ENCODE measurements at regions not wholly inside any gene's neighbourhood (a gene's known extent, or its start where the extent isn't known, plus 50 kb on each side); places are given as distances from the start of the nearest gene placed in this dataset.

DNA sequence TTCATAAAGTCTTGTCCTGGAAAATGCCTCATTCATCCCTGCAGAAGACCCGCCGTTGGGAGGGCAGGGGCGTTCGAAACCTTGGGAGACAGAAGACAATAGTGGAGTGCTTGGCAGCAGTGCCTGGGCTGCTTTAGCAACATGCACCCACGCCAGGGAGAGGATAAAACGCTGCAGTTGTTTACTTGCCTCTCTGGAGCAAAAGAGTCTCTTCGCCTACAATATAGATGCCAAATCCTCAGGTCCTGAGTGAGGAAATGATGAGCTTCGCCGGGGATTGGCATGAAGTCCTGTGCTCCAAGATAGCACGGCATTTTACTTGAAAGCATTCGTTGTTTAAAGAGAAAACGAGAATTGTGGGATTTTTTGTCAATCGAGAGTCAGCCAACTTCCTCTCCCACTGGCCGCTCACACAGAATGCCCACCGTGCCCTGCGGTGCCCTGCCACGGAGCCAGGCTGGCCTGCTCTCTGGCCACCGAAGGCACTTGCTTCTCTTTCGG, 152.5 kb upstream of the POU3F3 start:
- Histone ChIP-seq H3K36me3 (ENCODE audit: control insufficient read depth in 2 of 2, extremely low read depth in 1 of 2, insufficient read depth in 1 of 2, low read length in 1 of 2) (no peaks in the 10 kb centered on the region), H3K4me1 (ENCODE audit: control insufficient read depth in 1 of 2, extremely low read depth in 1 of 2, insufficient read depth in 2 of 2, low read length in 2 of 2) (no peaks in the 10 kb centered on the region), H3K27me3 (replicated peaks in 1 of 2; ENCODE audit: control insufficient read depth in 2 of 2, extremely low read depth in 1 of 2, insufficient read depth in 2 of 2, low read length in 1 of 2) (no peaks in the 10 kb centered on the region), H3K4me3 (ENCODE audit: control insufficient read depth in 1 of 2, extremely low read depth in 1 of 2, low read length in 1 of 2) (no peak overlapping the region), H3K9me3 (no peaks in the 10 kb centered on the region), H3K27ac (ENCODE audit: low read length) (no peak overlapping the region)
- POLR2A ChIA-PET = no interaction called here
- Mint-ChIP-seq H3K4me3 (no peak overlapping the region), H3K9me3 (no peaks in the 10 kb centered on the region), H3K4me1 (no peaks in the 10 kb centered on the region), H3K27ac (no peak overlapping the region), H3K27me3 (peaks cover 2 to 3% of the 10 kb centered on the region in 2 donors), H3K36me3 (no peaks in the 10 kb centered on the region)
- no peak for ATAC-seq (replicated peaks in 1 of 4)
- WGBS (ENCODE audit: insufficient coverage) = 84% methylated on average over 15 of the region's 19 CpGs
- CTCF ChIA-PET = no interaction called here
- no peak for DNase-seq

DNA sequence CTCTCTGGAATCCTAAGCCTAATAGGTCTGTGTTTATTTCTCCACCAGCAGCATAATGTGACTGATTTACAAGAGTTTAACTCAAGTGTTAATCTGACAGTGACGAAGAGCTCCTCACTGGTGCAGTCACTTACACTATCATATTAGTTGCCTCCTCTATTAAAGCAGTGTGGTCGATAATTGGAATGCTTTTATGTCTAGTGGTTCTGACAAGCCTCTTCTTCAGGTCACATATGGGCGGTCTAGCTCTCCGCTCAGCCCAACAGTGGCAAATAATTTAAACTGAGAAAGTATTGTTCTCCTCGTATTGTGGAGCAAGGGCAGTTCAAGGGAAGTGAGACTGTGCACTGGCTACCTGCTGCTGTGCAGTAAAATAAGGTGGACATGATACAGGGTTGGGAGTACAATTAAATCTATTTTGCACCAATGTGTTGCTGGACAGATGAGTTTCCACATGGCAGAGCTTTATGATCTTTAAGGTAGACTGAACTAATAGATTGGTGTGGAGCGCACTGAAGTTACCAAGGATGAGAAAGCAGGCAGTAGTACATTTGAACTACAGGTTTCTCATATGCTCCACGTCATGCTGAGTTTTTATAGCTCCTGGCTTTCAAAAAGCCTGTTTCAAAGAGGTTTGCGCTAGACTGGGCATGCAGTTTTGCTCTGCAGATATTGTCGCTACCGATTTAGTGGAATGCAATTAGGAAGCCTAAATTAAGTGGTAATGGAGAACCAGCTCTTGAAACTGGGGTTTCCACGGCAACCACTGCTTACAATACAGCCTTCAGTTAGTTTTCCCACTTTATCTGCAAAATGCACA, 151.7 kb upstream of the POU3F3 start:
- no peaks in the 10 kb centered on the region for H3K4me1 Mint-ChIP-seq
- Histone ChIP-seq H3K27me3 (replicated peaks in 1 of 2; ENCODE audit: control insufficient read depth in 2 of 2, extremely low read depth in 1 of 2, insufficient read depth in 2 of 2, low read length in 1 of 2) (no peaks in the 10 kb centered on the region), H3K4me3 (ENCODE audit: control insufficient read depth in 1 of 2, extremely low read depth in 1 of 2, low read length in 1 of 2) (no peak overlapping the region), H3K36me3 (ENCODE audit: control insufficient read depth in 2 of 2, extremely low read depth in 1 of 2, insufficient read depth in 1 of 2, low read length in 1 of 2) (no peaks in the 10 kb centered on the region), H3K9me3 (no peaks in the 10 kb centered on the region), H3K4me1 (ENCODE audit: control insufficient read depth in 1 of 2, extremely low read depth in 1 of 2, insufficient read depth in 2 of 2, low read length in 2 of 2) (no peaks in the 10 kb centered on the region), H3K27ac (ENCODE audit: low read length) (no peak overlapping the region)
- no peak overlapping the region for H3K4me3 Mint-ChIP-seq
- H3K9me3 Mint-ChIP-seq = no peaks in the 10 kb centered on the region
- no peak for ATAC-seq (replicated peaks in 1 of 4)
- no peaks in the 10 kb centered on the region for H3K36me3 Mint-ChIP-seq
- WGBS (ENCODE audit: insufficient coverage) = 87% methylated on average over 7 of the region's 11 CpGs
- CTCF ChIA-PET = no interaction called here
- no peak for DNase-seq
- H3K27ac Mint-ChIP-seq = no peak overlapping the region
- H3K27me3 Mint-ChIP-seq = peaks cover 2 to 3% of the 10 kb centered on the region in 2 donors
- POLR2A ChIA-PET = no interaction called here

GRCh38 chr2:104703669-104704068, 150.2 kb upstream of the POU3F3 start:
- Mint-ChIP-seq H3K4me3 (no peak overlapping the region), H3K27ac (no peak overlapping the region), H3K4me1 (no peaks in the 10 kb centered on the region), H3K9me3 (no peaks in the 10 kb centered on the region), H3K27me3 (peaks cover 2 to 3% of the 10 kb centered on the region in 2 donors), H3K36me3 (no peaks in the 10 kb centered on the region)
- no peak overlapping the region for H3K27ac ChIP-seq (ENCODE audit: low read length)
- POLR2A ChIA-PET = no interaction called here
- H3K4me1 ChIP-seq (ENCODE audit: control insufficient read depth in 1 of 2, extremely low read depth in 1 of 2, insufficient read depth in 2 of 2, low read length in 2 of 2) = no peaks in the 10 kb centered on the region
- WGBS (ENCODE audit: insufficient coverage) = 82% methylated on average over 7 of the region's 8 CpGs
- no peak overlapping the region for H3K4me3 ChIP-seq (ENCODE audit: control insufficient read depth in 1 of 2, extremely low read depth in 1 of 2, low read length in 1 of 2)
- H3K36me3 ChIP-seq (ENCODE audit: control insufficient read depth in 2 of 2, extremely low read depth in 1 of 2, insufficient read depth in 1 of 2, low read length in 1 of 2) = no peaks in the 10 kb centered on the region
- H3K9me3 ChIP-seq = no peaks in the 10 kb centered on the region
- ATAC-seq (replicated peaks in 1 of 4) (no peak), DNase-seq (no peak)
- no peaks in the 10 kb centered on the region for H3K27me3 ChIP-seq (replicated peaks in 1 of 2; ENCODE audit: control insufficient read depth in 2 of 2, extremely low read depth in 1 of 2, insufficient read depth in 2 of 2, low read length in 1 of 2)
- CTCF ChIA-PET = no interaction called here

DNA sequence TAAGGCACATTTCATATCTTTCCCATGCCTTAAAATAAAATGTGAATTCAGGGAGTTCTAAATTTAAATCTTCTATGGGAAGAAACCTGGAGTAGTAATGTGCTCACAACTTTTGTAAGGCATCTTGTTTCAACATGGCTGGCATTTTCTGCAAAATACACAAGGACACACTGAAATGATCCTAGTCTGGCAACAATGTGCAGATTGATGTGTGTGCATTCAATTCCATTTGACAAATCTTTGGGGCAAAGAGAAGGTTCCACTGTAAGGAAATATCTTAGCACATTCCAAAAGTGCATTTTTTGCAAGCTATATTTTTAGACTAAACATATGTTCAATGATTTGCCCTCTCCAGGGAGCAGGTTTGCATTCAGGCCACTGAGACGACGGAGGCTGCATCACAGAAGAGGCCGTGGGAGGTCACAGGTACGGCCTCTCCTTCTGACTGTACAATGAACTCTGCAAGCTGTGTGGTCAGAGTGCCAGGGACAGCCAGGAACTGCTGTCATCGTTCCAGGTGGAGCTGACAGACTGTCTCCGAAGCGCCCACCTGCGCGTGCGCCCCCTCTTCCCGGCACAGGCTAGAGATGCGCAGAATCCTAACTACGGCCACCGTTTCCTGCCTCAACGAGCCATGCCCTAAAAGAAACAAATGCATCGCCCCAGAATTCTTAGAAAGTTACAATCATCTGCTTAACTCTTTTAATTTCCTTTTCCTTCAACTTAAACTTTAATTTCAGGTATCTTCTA, 149.2 kb upstream of the POU3F3 start:
- no peaks in the 10 kb centered on the region for H3K36me3 ChIP-seq (ENCODE audit: control insufficient read depth in 2 of 2, extremely low read depth in 1 of 2, insufficient read depth in 1 of 2, low read length in 1 of 2)
- 91% methylated on average over 15 of the region's 16 CpGs for WGBS (ENCODE audit: insufficient coverage)
- H3K4me3 Mint-ChIP-seq = no peak overlapping the region
- H3K9me3 Mint-ChIP-seq = no peaks in the 10 kb centered on the region
- H3K4me1 ChIP-seq (ENCODE audit: control insufficient read depth in 1 of 2, extremely low read depth in 1 of 2, insufficient read depth in 2 of 2, low read length in 2 of 2) = no peaks in the 10 kb centered on the region
- no peak overlapping the region for H3K27ac Mint-ChIP-seq
- ChIA-PET CTCF (no interaction called here), POLR2A (no interaction called here)
- no peak overlapping the region for H3K4me3 ChIP-seq (ENCODE audit: control insufficient read depth in 1 of 2, extremely low read depth in 1 of 2, low read length in 1 of 2)
- no peaks in the 10 kb centered on the region for H3K27me3 ChIP-seq (replicated peaks in 1 of 2; ENCODE audit: control insufficient read depth in 2 of 2, extremely low read depth in 1 of 2, insufficient read depth in 2 of 2, low read length in 1 of 2)
- no peaks in the 10 kb centered on the region for H3K4me1 Mint-ChIP-seq
- H3K36me3 Mint-ChIP-seq = no peaks in the 10 kb centered on the region
- peaks cover 2 to 3% of the 10 kb centered on the region in 2 donors for H3K27me3 Mint-ChIP-seq
- ATAC-seq (replicated peaks in 1 of 4) (no peak), DNase-seq (no peak)
- H3K27ac ChIP-seq (ENCODE audit: low read length) = no peak overlapping the region
- H3K9me3 ChIP-seq = no peaks in the 10 kb centered on the region

GRCh38 chr2:104707056-104707455, 146.9 kb upstream of the POU3F3 start:
- no peaks in the 10 kb centered on the region for H3K36me3 Mint-ChIP-seq
- Histone ChIP-seq H3K27me3 (replicated peaks in 1 of 2; ENCODE audit: control insufficient read depth in 2 of 2, extremely low read depth in 1 of 2, insufficient read depth in 2 of 2, low read length in 1 of 2) (no peaks in the 10 kb centered on the region), H3K4me3 (ENCODE audit: control insufficient read depth in 1 of 2, extremely low read depth in 1 of 2, low read length in 1 of 2) (no peak overlapping the region), H3K4me1 (ENCODE audit: control insufficient read depth in 1 of 2, extremely low read depth in 1 of 2, insufficient read depth in 2 of 2, low read length in 2 of 2) (no peaks in the 10 kb centered on the region), H3K36me3 (ENCODE audit: control insufficient read depth in 2 of 2, extremely low read depth in 1 of 2, insufficient read depth in 1 of 2, low read length in 1 of 2) (no peaks in the 10 kb centered on the region), H3K9me3 (no peaks in the 10 kb centered on the region), H3K27ac (ENCODE audit: low read length) (no peak overlapping the region)
- peaks cover 2 to 3% of the 10 kb centered on the region in 2 donors for H3K27me3 Mint-ChIP-seq
- ChIA-PET POLR2A (no interaction called here), CTCF (no interaction called here)
- ATAC-seq (replicated peaks in 1 of 4) (no peak), DNase-seq (no peak)
- no peak overlapping the region for H3K4me3 Mint-ChIP-seq
- no peaks in the 10 kb centered on the region for H3K4me1 Mint-ChIP-seq
- H3K9me3 Mint-ChIP-seq = no peaks in the 10 kb centered on the region
- no peak overlapping the region for H3K27ac Mint-ChIP-seq
- WGBS (ENCODE audit: insufficient coverage) = 80% methylated on average over 3 of the region's 5 CpGs

GRCh38 chr2:104708967-104709366, 144.9 kb upstream of the POU3F3 start:
- Histone ChIP-seq H3K27ac (ENCODE audit: low read length) (no peak overlapping the region), H3K9me3 (no peaks in the 10 kb centered on the region), H3K4me3 (ENCODE audit: control insufficient read depth in 1 of 2, extremely low read depth in 1 of 2, low read length in 1 of 2) (no peak overlapping the region), H3K4me1 (ENCODE audit: control insufficient read depth in 1 of 2, extremely low read depth in 1 of 2, insufficient read depth in 2 of 2, low read length in 2 of 2) (no peaks in the 10 kb centered on the region), H3K36me3 (ENCODE audit: control insufficient read depth in 2 of 2, extremely low read depth in 1 of 2, insufficient read depth in 1 of 2, low read length in 1 of 2) (no peaks in the 10 kb centered on the region), H3K27me3 (replicated peaks in 1 of 2; ENCODE audit: control insufficient read depth in 2 of 2, extremely low read depth in 1 of 2, insufficient read depth in 2 of 2, low read length in 1 of 2) (no peaks in the 10 kb centered on the region)
- Mint-ChIP-seq H3K27me3 (no peaks in the 10 kb centered on the region), H3K9me3 (no peaks in the 10 kb centered on the region), H3K36me3 (no peaks in the 10 kb centered on the region), H3K4me1 (no peaks in the 10 kb centered on the region), H3K4me3 (no peak overlapping the region), H3K27ac (no peak overlapping the region)
- no peak for ATAC-seq (replicated peaks in 1 of 4)
- WGBS (ENCODE audit: insufficient coverage) = no CpG with 5 or more reads among the region's 3 CpGs
- DNase-seq = no peak
- ChIA-PET POLR2A (no interaction called here), CTCF (no interaction called here)

Data from T-cell (primary cell).